ENCODE measurements at regions not wholly inside any gene's neighbourhood (a gene's known extent, or its start where the extent isn't known, plus 50 kb on each side); places are given as distances from the start of the nearest gene placed in this dataset.

- no peak overlapping the region for H3K4me3 ChIP-seq (ENCODE audit: low read depth, low read length)
Observed at GRCh38 chr4:3852309-3852708, 86.1 kb downstream of the ADRA2C start.

- no peak overlapping the region for H3K4me3 ChIP-seq (ENCODE audit: low read depth, low read length)
Observed at GRCh38 chr4:3852711-3853110, 86.5 kb downstream of the ADRA2C start.

- no peak overlapping the region for H3K4me3 ChIP-seq (ENCODE audit: low read depth, low read length)
Observed at GRCh38 chr4:3853388-3854035, 87.3 kb downstream of the ADRA2C start.

GRCh38 chr4:3854661-3855060, 88.5 kb downstream of the ADRA2C start:
- H3K4me3 ChIP-seq (ENCODE audit: low read depth, low read length): no peak overlapping the region

- no peak overlapping the region for H3K4me3 ChIP-seq (ENCODE audit: low read depth, low read length)
Observed at GRCh38 chr4:3855646-3856045, 89.5 kb downstream of the ADRA2C start.

GRCh38 chr4:3856604-3857204, 90.5 kb downstream of the ADRA2C start:
- H3K4me3 ChIP-seq (ENCODE audit: low read depth, low read length): no peak overlapping the region

- H3K4me3 ChIP-seq (ENCODE audit: low read depth, low read length): no peak overlapping the region
Observed at GRCh38 chr4:3857269-3857926, 91.2 kb downstream of the ADRA2C start.

- H3K4me3 ChIP-seq (ENCODE audit: low read depth, low read length): no peak overlapping the region
Observed at GRCh38 chr4:3858046-3858730, 92.0 kb downstream of the ADRA2C start.

- no peak overlapping the region for H3K4me3 ChIP-seq (ENCODE audit: low read depth, low read length)
Observed at GRCh38 chr4:3858765-3859388, 92.7 kb downstream of the ADRA2C start.

- H3K4me3 ChIP-seq (ENCODE audit: low read depth, low read length): no peak overlapping the region
Observed at GRCh38 chr4:3859571-3859970, 93.4 kb downstream of the ADRA2C start.

- no peak overlapping the region for H3K4me3 ChIP-seq (ENCODE audit: low read depth, low read length)
Observed at GRCh38 chr4:3860061-3860912, 94.1 kb downstream of the ADRA2C start.

- no peak overlapping the region for H3K4me3 ChIP-seq (ENCODE audit: low read depth, low read length)
Observed at GRCh38 chr4:3860913-3861636, 94.9 kb downstream of the ADRA2C start.

- H3K4me3 ChIP-seq (ENCODE audit: low read depth, low read length): no peak overlapping the region
Observed at GRCh38 chr4:3861720-3862639, 95.8 kb downstream of the ADRA2C start.

GRCh38 chr4:3862640-3863420, 96.6 kb downstream of the ADRA2C start:
- no peak overlapping the region for H3K4me3 ChIP-seq (ENCODE audit: low read depth, low read length)

GRCh38 chr4:3863841-3864741, 97.9 kb downstream of the ADRA2C start:
- no peak overlapping the region for H3K4me3 ChIP-seq (ENCODE audit: low read depth, low read length)

GRCh38 chr4:3864742-3865721, 98.8 kb downstream of the ADRA2C start:
- H3K4me3 ChIP-seq (ENCODE audit: low read depth, low read length): no peak overlapping the region

All from iPS-11a (cell line).